ENCODE measurements at regions not wholly inside any gene's neighbourhood (a gene's known extent, or its start where the extent isn't known, plus 50 kb on each side); places are given as distances from the start of the nearest gene placed in this dataset.
"Not testable (repeated sequence)": the region's sequence is repeated elsewhere in the genome, so short reads cannot be mapped to it uniquely, and the experiment has no call there.

DNA sequence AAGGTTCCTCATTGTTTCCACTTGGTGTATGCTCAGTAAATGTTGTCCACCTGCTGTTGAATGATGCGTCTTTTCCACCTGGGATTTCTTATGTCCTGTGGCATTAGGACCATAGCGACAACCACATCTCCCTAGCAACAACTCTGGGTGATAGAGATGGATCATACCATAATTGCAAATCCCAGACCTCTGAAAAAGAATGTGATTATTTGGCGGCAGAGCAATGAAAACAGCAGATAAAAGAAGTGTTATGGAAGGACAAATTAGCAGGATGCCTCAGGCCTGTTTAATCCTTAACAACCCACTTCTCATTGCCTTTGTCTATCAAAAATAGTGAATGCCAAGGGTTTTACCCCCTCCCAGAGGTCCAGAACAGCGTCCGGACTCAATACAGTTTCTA, 278.9 kb downstream of the TSN start:
- no peaks in the 10 kb centered on the region for H3K36me3 Mint-ChIP-seq (ENCODE audit: insufficient read depth, unreplicated experiment)
- TF ChIP-seq, protein P1, sequence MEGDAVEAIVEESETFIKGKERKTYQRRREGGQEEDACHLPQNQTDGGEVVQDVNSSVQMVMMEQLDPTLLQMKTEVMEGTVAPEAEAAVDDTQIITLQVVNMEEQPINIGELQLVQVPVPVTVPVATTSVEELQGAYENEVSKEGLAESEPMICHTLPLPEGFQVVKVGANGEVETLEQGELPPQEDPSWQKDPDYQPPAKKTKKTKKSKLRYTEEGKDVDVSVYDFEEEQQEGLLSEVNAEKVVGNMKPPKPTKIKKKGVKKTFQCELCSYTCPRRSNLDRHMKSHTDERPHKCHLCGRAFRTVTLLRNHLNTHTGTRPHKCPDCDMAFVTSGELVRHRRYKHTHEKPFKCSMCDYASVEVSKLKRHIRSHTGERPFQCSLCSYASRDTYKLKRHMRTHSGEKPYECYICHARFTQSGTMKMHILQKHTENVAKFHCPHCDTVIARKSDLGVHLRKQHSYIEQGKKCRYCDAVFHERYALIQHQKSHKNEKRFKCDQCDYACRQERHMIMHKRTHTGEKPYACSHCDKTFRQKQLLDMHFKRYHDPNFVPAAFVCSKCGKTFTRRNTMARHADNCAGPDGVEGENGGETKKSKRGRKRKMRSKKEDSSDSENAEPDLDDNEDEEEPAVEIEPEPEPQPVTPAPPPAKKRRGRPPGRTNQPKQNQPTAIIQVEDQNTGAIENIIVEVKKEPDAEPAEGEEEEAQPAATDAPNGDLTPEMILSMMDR (IDR thresholded peaks at IDR 0.05; ENCODE audit: insufficient read depth in 1 of 2, low read depth in 1 of 2, low read length in 1 of 2, severe bottlenecking in 1 of 2, unreplicated experiment in 1 of 2): no peak
- Histone ChIP-seq H3K4me1 (no peaks in the 10 kb centered on the region), H3K4me3 (ENCODE audit: low read depth, low read length) (no peak overlapping the region), H3K9me3 (no peaks in the 10 kb centered on the region), H3K36me3 (ENCODE audit: control insufficient read depth, insufficient read depth, low read length) (no peaks in the 10 kb centered on the region), H3K27me3 (replicated peaks; ENCODE audit: control insufficient read depth, insufficient read depth, low read length) (no peaks in the 10 kb centered on the region)
- CTCF ChIA-PET: no interaction called here
- H3K9me3 Mint-ChIP-seq (ENCODE audit: unreplicated experiment): no peaks in the 10 kb centered on the region
- POLR2A ChIA-PET: no interaction called here
- no peak overlapping the region for H3K4me3 Mint-ChIP-seq (ENCODE audit: unreplicated experiment)
- DNase-seq: no peak
- no peaks in the 10 kb centered on the region for H3K4me1 Mint-ChIP-seq (ENCODE audit: low read depth, unreplicated experiment)
- no TSS peak for BruUV-seq (replicated peaks)
- intact Hi-C loops (cut with micrococcal nuclease; ENCODE audit: unreplicated experiment): no loop called here
- H3K27ac Mint-ChIP-seq (ENCODE audit: unreplicated experiment): no peak overlapping the region
- no peaks in the 10 kb centered on the region for H3K27me3 Mint-ChIP-seq (ENCODE audit: insufficient read depth, unreplicated experiment)

DNA sequence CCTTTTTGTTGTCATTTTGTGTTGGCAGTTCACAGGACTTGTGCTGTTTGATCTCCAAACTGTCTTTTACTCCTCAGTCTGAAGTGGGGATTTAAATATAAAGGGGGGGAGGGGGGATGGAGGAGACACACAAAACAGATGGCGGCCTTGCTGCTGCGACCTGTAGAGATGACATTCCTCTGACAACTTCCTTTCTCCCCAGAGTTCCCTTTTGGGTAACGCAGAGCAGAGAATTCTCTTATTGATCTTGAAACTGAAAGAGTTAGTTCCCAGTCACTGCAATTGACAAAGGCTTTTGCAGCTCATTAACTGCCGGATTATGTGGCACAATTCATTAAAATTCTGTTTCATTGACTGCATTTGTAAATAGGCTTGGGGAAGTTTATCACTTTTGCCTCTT, 279.3 kb downstream of the TSN start:
- no peaks in the 10 kb centered on the region for H3K4me1 Mint-ChIP-seq (ENCODE audit: low read depth, unreplicated experiment)
- Histone ChIP-seq H3K4me3 (ENCODE audit: low read depth, low read length) (no peak overlapping the region), H3K4me1 (no peaks in the 10 kb centered on the region), H3K9me3 (0 out of 2 replicates have a peak, but pooled peaks cover 3% of the 10 kb centered on the region), H3K36me3 (ENCODE audit: control insufficient read depth, insufficient read depth, low read length) (no peaks in the 10 kb centered on the region), H3K27me3 (replicated peaks; ENCODE audit: control insufficient read depth, insufficient read depth, low read length) (no peaks in the 10 kb centered on the region)
- no peaks in the 10 kb centered on the region for H3K27me3 Mint-ChIP-seq (ENCODE audit: insufficient read depth, unreplicated experiment)
- H3K36me3 Mint-ChIP-seq (ENCODE audit: insufficient read depth, unreplicated experiment): no peaks in the 10 kb centered on the region
- TF ChIP-seq, protein P1 (IDR thresholded peaks at IDR 0.05; ENCODE audit: insufficient read depth in 1 of 2, low read depth in 1 of 2, low read length in 1 of 2, severe bottlenecking in 1 of 2, unreplicated experiment in 1 of 2): no peak
- CTCF ChIA-PET: no interaction called here
- no TSS peak for BruUV-seq (replicated peaks)
- H3K9me3 Mint-ChIP-seq (ENCODE audit: unreplicated experiment): no peaks in the 10 kb centered on the region
- intact Hi-C loops (cut with micrococcal nuclease; ENCODE audit: unreplicated experiment): no loop called here
- POLR2A ChIA-PET: no interaction called here
- H3K27ac Mint-ChIP-seq (ENCODE audit: unreplicated experiment): no peak overlapping the region
- no peak for DNase-seq
- H3K4me3 Mint-ChIP-seq (ENCODE audit: unreplicated experiment): no peak overlapping the region

DNA sequence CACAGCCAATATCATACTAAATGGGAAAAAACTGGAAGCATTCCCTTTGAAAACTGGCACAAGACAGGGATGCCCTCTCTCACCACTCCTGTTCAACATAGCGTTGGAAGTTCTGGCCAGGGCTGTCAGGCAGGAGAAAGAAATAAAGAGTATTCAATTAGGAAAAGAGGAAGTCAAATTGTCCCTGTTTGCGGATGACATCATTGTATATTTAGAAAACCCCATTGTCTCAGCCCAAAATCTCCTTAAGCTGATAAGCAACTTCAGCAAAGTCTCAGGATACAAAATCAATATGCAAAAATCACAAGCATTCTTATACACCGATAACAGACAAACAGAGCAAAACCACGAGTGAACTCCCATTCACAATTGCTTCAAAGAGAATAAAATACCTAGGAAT, 283.4 kb downstream of the TSN start:
- H3K27ac Mint-ChIP-seq (ENCODE audit: unreplicated experiment); H3K4me1 ChIP-seq; H3K36me3 ChIP-seq (ENCODE audit: control insufficient read depth, insufficient read depth, low read length); DNase-seq; H3K27me3 ChIP-seq (replicated peaks; ENCODE audit: control insufficient read depth, insufficient read depth, low read length); H3K4me1 Mint-ChIP-seq (ENCODE audit: low read depth, unreplicated experiment); POLR2A ChIA-PET; H3K36me3 Mint-ChIP-seq (ENCODE audit: insufficient read depth, unreplicated experiment); intact Hi-C loops (cut with micrococcal nuclease; ENCODE audit: unreplicated experiment); CTCF ChIA-PET; H3K27me3 Mint-ChIP-seq (ENCODE audit: insufficient read depth, unreplicated experiment); H3K9me3 ChIP-seq; H3K9me3 Mint-ChIP-seq (ENCODE audit: unreplicated experiment); H3K4me3 ChIP-seq (ENCODE audit: low read depth, low read length); BruUV-seq (replicated peaks); H3K4me3 Mint-ChIP-seq (ENCODE audit: unreplicated experiment): not testable (repeated sequence)

DNA sequence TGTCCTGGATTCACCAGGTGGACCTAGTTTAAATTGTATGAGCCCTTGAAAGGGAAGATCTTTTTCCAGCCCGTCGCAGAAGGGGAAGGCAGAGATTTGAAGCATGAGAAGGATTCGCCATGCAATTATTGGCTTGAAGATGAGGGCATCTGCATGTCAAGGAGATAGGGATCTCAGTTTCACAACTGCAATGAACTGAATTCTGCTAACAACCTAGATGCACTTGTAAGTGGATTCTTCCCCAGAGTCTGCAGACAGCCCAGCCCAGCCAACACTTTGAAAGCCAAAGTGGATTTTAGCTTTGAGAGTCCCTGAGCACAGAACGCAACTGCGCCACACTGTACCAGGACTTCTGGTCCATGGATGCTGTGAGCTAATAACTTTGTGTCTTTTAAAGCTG, 286.0 kb downstream of the TSN start:
- H3K9me3 Mint-ChIP-seq (ENCODE audit: unreplicated experiment): no peaks in the 10 kb centered on the region
- Histone ChIP-seq H3K9me3 (0 out of 2 replicates have a peak, but pooled peaks cover 4% of the 10 kb centered on the region), H3K4me3 (ENCODE audit: low read depth, low read length) (no peak overlapping the region), H3K4me1 (no peaks in the 10 kb centered on the region), H3K27me3 (replicated peaks; ENCODE audit: control insufficient read depth, insufficient read depth, low read length) (no peaks in the 10 kb centered on the region), H3K36me3 (ENCODE audit: control insufficient read depth, insufficient read depth, low read length) (no peaks in the 10 kb centered on the region)
- no peaks in the 10 kb centered on the region for H3K36me3 Mint-ChIP-seq (ENCODE audit: insufficient read depth, unreplicated experiment)
- H3K27me3 Mint-ChIP-seq (ENCODE audit: insufficient read depth, unreplicated experiment): peaks cover 3% of the 10 kb centered on the region
- no TSS peak for BruUV-seq (replicated peaks)
- no peak for DNase-seq
- H3K4me1 Mint-ChIP-seq (ENCODE audit: low read depth, unreplicated experiment): no peaks in the 10 kb centered on the region
- H3K27ac Mint-ChIP-seq (ENCODE audit: unreplicated experiment): no peak overlapping the region
- TF ChIP-seq, protein P1 (IDR thresholded peaks at IDR 0.05; ENCODE audit: insufficient read depth in 1 of 2, low read depth in 1 of 2, low read length in 1 of 2, severe bottlenecking in 1 of 2, unreplicated experiment in 1 of 2): no peak
- no peak overlapping the region for H3K4me3 Mint-ChIP-seq (ENCODE audit: unreplicated experiment)
- intact Hi-C loops (cut with micrococcal nuclease; ENCODE audit: unreplicated experiment): no loop called here
- CTCF ChIA-PET: no interaction called here
- POLR2A ChIA-PET: no interaction called here

DNA sequence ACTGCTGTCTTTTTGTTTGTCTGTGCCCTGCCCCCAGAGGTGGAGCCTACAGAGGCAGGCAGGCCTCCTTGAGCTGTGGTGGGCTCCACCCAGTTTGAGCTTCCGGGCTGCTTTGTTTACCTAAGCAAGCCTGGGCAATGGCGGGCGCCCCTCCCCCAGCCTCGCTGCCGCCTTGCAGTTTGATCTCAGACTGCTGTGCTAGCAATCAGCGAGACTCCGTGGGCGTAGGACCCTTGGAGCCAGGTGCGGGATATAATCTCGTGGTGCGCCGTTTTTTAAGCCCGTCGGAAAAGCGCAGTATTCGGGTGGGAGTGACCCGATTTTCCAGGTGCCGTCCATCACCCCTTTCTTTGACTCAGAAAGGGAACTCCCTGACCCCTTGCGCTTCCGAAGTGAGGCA, 296.2 kb downstream of the TSN start:
- BruUV-seq (replicated peaks); H3K9me3 ChIP-seq; H3K4me3 ChIP-seq (ENCODE audit: low read depth, low read length); H3K27ac Mint-ChIP-seq (ENCODE audit: unreplicated experiment); H3K27me3 Mint-ChIP-seq (ENCODE audit: insufficient read depth, unreplicated experiment); DNase-seq; H3K27me3 ChIP-seq (replicated peaks; ENCODE audit: control insufficient read depth, insufficient read depth, low read length); H3K36me3 ChIP-seq (ENCODE audit: control insufficient read depth, insufficient read depth, low read length); intact Hi-C loops (cut with micrococcal nuclease; ENCODE audit: unreplicated experiment); CTCF ChIA-PET; H3K36me3 Mint-ChIP-seq (ENCODE audit: insufficient read depth, unreplicated experiment); POLR2A ChIA-PET: not testable (repeated sequence)
- peak overlapping the region; percentile 46 for H3K4me3 Mint-ChIP-seq (ENCODE audit: unreplicated experiment)
- peaks cover 22% of the 10 kb centered on the region for H3K4me1 ChIP-seq
- peaks cover 17% of the 10 kb centered on the region for H3K4me1 Mint-ChIP-seq (ENCODE audit: low read depth, unreplicated experiment)
- H3K9me3 Mint-ChIP-seq (ENCODE audit: unreplicated experiment): peaks cover 37% of the 10 kb centered on the region
